Spinal cord (tissue), 9 donors: ENCODE measurements at regions not wholly inside any gene's neighbourhood (a gene's known extent, or its start where the extent isn't known, plus 50 kb on each side); places are given as distances from the start of the nearest gene placed in this dataset.
"Not testable (repeated sequence)": the region's sequence is repeated elsewhere in the genome, so short reads cannot be mapped to it uniquely, and the experiment has no call there.

Source experiments
- DNase-seq, 6 donors: peaks; one replicate each; pipeline versions ENCODE4 v3.0.0 to v3.0.0-alpha.2; 2013 to 2015; ENCODE audit warnings: low spot score in 6 of 6, low read depth in 4 of 6
- H3K27ac ChIP-seq: one replicate; pipeline ENCODE4 v1.5.1; 2013; ENCODE audit warnings: low read depth, low read length, control low read depth
- H3K27me3 ChIP-seq: one replicate; pipeline ENCODE4 v1.6.1; 2013; ENCODE audit warnings: low read length; ENCODE audit not compliant: control insufficient read depth, insufficient read depth
- H3K36me3 ChIP-seq: one replicate; pipeline ENCODE4 v1.6.1; 2013; ENCODE audit warnings: low read length; ENCODE audit not compliant: control insufficient read depth, insufficient read depth
- H3K4me1 ChIP-seq: one replicate; pipeline ENCODE4 v1.6.1; 2013; ENCODE audit warnings: low read length; ENCODE audit not compliant: control insufficient read depth, insufficient read depth
- H3K4me3 ChIP-seq: one replicate; pipeline ENCODE4 v1.5.1; 2013; ENCODE audit warnings: low read depth, low read length, control low read depth
- H3K9me3 ChIP-seq: one replicate; pipeline ENCODE4 v1.6.1; 2013; ENCODE audit warnings: low read length; ENCODE audit not compliant: control insufficient read depth, insufficient read depth
- WGBS: methylation state at CpG from one replicate; pipeline ENCODE4 v1.1.5; 2013; ENCODE audit warnings: missing lambda C conversion rate; ENCODE audit not compliant: insufficient coverage; 5-methylcytosine and 5-hydroxymethylcytosine counted together
- donor health status: healthy.

GRCh38 chr4:184282251-184282713 lies 64.6 kb upstream of the ENPP6 start:
- no peaks in the 10 kb centered on the region for H3K27me3 ChIP-seq

GRCh38 chr4:184281231-184282139 lies 63.8 kb upstream of the ENPP6 start:
- no peak overlapping the region for H3K4me3 ChIP-seq
- 91% methylated on average over 2 of the region's 12 CpGs for WGBS
- H3K4me1 ChIP-seq: peaks cover 10% of the 10 kb centered on the region
- no peak overlapping the region for H3K27ac ChIP-seq
- H3K36me3 ChIP-seq: no peaks in the 10 kb centered on the region
- no peak for DNase-seq
- no peaks in the 10 kb centered on the region for H3K27me3 ChIP-seq
- H3K9me3 ChIP-seq: peaks cover 2% of the 10 kb centered on the region

More at GRCh38 chr4:184282251-184282713, 64.6 kb upstream of the ENPP6 start:
- no peak for DNase-seq
- Histone ChIP-seq H3K36me3 (no peaks in the 10 kb centered on the region), H3K27ac (no peak overlapping the region), H3K4me1 (peaks cover 10% of the 10 kb centered on the region), H3K9me3 (no peaks in the 10 kb centered on the region), H3K4me3 (no peak overlapping the region)
- WGBS: 86% methylated on average over 8 of the region's 8 CpGs

- H3K27ac ChIP-seq: no peak overlapping the region
- H3K27me3 ChIP-seq: no peaks in the 10 kb centered on the region
- H3K4me3 ChIP-seq: no peak overlapping the region
- WGBS: 100% methylated on average over 2 of the region's 2 CpGs
- H3K36me3 ChIP-seq: no peaks in the 10 kb centered on the region
- H3K4me1 ChIP-seq: peaks cover 10% of the 10 kb centered on the region
- peaks cover 2% of the 10 kb centered on the region for H3K9me3 ChIP-seq
- no peak for DNase-seq
Observed at GRCh38 chr4:184280591-184281071, 63.0 kb upstream of the ENPP6 start.

DNA sequence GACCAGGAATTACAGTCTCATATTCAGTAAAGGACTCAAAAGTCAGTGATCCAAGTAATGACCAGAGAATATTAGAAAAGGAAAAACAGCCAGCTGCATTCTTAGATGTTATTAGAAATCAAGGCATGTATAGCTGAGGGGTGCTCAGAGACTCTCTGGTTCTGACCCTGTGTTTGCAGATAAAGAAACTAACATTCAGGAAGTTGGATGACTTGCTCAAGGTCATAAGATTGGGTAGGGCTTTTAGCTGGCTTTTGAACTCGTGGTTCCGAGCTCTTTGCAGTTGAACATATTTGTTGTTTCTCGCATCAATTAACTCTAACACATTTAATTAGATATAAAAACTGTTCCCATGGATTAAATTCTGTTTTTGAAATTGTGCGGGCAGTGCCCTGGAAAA lies 62.5 kb upstream of the ENPP6 start:
- Histone ChIP-seq H3K27ac (no peak overlapping the region), H3K4me1 (peaks cover 10% of the 10 kb centered on the region), H3K9me3 (peaks cover 2% of the 10 kb centered on the region), H3K27me3 (no peaks in the 10 kb centered on the region), H3K4me3 (no peak overlapping the region), H3K36me3 (no peaks in the 10 kb centered on the region)
- 100% methylated on average over 1 of the region's 4 CpGs for WGBS
- no peak for DNase-seq

GRCh38 chr4:184279496-184280061 lies 61.9 kb upstream of the ENPP6 start:
- H3K36me3 ChIP-seq: no peaks in the 10 kb centered on the region
- no peak overlapping the region for H3K27ac ChIP-seq
- H3K27me3 ChIP-seq: no peaks in the 10 kb centered on the region
- peaks cover 2% of the 10 kb centered on the region for H3K9me3 ChIP-seq
- no peak overlapping the region for H3K4me3 ChIP-seq
- 20% methylated on average over 3 of the region's 7 CpGs for WGBS
- peak in 2 of 6 donors; percentile 23 to 54 for DNase-seq
- H3K4me1 ChIP-seq: peaks cover 12% of the 10 kb centered on the region

- H3K4me1 ChIP-seq, H3K4me3 ChIP-seq, H3K36me3 ChIP-seq, DNase-seq, H3K27ac ChIP-seq, H3K27me3 ChIP-seq, H3K9me3 ChIP-seq: not testable (repeated sequence)
Observed at GRCh38 chr4:184277769-184278168, 60.1 kb upstream of the ENPP6 start.

DNA sequence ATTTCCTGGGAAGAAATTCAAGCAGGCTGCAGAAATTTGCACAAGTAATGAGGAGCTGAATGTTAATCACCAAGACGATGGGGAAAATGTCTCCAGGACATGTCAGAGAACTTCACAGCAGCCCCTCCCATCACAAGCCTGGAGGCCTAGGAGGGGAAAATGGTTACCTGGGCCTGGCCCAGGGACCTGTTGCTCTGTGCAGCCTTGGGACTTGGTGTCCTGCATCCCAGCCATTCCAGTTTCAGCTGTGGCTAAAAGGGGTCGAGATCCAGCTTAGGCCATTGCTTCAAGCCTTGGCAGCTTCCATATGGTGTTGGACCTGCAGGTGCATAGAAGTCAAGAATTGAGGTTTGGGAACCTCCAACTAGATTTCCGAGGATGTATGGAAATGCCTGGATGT lies 59.3 kb upstream of the ENPP6 start:
- H3K9me3 ChIP-seq, H3K36me3 ChIP-seq, H3K4me3 ChIP-seq, H3K27ac ChIP-seq, H3K4me1 ChIP-seq, DNase-seq, H3K27me3 ChIP-seq: not testable (repeated sequence)
- 87% methylated on average over 3 of the region's 3 CpGs for WGBS

DNA sequence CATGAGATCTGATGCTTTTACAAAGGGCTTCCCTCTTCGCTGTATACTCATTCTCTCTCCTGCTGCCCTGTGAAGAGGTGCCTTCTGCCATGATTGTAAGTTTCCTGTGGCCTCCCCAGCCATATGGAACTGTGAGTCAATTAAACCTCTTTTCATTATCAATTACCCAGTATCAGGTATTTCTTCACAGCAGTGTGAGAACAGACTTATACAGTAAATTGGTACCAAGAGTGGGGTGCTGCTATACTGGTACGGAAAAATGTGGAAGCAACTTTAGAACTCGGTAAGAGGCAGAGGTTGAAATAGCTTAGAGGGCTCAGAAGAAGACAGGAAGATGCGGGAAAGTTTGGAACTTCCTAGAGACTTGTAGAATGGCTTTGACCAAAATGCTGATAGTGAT lies 58.7 kb upstream of the ENPP6 start:
- H3K4me3 ChIP-seq, DNase-seq, H3K27me3 ChIP-seq, H3K27ac ChIP-seq, H3K9me3 ChIP-seq, H3K4me1 ChIP-seq, H3K36me3 ChIP-seq: not testable (repeated sequence)
- 77% methylated on average over 3 of the region's 4 CpGs for WGBS

DNA sequence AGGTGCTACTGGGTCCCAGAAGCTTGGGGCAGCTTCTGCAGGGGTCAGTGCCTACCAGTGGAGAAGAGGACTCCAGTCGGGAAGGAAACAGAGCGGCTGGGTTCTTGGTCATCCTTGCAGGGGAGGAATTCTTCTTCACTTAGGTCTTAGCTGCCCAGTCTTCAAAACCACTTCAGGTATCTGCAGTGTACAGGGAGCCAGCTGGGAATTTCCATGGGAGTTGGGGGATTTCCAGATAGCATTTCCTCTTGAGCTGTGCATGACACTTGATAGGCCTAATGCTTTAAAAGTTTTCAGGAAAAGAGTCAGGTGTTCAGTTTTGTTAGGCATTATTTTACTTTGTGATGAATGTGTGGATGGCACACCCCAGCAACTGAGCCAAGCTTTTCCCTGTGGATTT lies 58.1 kb upstream of the ENPP6 start:
- Histone ChIP-seq H3K4me1 (peaks cover 5% of the 10 kb centered on the region), H3K27me3 (no peaks in the 10 kb centered on the region), H3K36me3 (no peaks in the 10 kb centered on the region), H3K4me3 (no peak overlapping the region), H3K27ac (no peak overlapping the region), H3K9me3 (peaks cover 2% of the 10 kb centered on the region)
- no peak for DNase-seq
- WGBS: no CpG with 5 or more reads among the region's 2 CpGs
